OCI-LY1 (cell line): ENCODE measurements at regions not wholly inside any gene's neighbourhood (a gene's known extent, or its start where the extent isn't known, plus 50 kb on each side); places are given as distances from the start of the nearest gene placed in this dataset.

Experiments used
- CTCF ChIP-seq: fragments of 200-600 bp; sonication (generic), shearing (Covaris generic); IDR thresholded peaks from 2 replicates; pipeline ENCODE4 v1.5.1; 2017; ENCODE audit warnings: mild to moderate bottlenecking, antibody characterized with exemption, low read length, moderate library complexity, mixed read lengths
- EZH2 ChIP-seq: fragments of 200-600 bp; sonication (generic), shearing (Covaris generic); IDR thresholded peaks from 2 replicates; pipeline ENCODE4 v1.8.0; 2017; ENCODE audit warnings: borderline replicate concordance, mixed run types, mild to moderate bottlenecking, antibody characterized with exemption, low read length, moderate library complexity, mixed read lengths

DNA sequence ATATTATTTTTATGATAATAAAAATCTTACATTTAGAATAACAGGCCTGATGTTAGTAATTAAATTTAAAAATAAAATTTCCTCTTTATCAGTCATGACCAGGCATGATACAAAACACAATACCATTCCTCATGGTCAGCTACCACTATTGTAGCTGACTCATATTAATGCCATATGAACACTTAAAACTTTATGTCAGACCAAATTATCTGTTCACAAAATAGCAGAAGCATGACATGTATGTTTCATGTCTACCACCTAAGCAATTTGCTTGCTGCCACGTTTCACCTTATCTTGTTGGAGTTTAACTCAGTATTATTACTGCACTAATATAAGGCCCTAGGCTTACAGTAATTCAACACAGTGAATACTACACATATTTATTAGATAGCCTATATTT lies 65.7 kb downstream of the HTR1B start:
- TF ChIP-seq CTCF (no peak), EZH2 (no peak)
